K562 (cell line): ENCODE measurements at regions not wholly inside any gene's neighbourhood (a gene's known extent, or its start where the extent isn't known, plus 50 kb on each side); places are given as distances from the start of the nearest gene placed in this dataset.
"Not testable (repeated sequence)": the region's sequence is repeated elsewhere in the genome, so short reads cannot be mapped to it uniquely, and the experiment has no call there.

Experiments used
- ATAC-seq: fragments of 200-7000 bp; cut with Tn5 transposase; 3 replicates; pipeline ENCODE4 v1.9.1; 2020; ENCODE audit warnings: moderate library complexity
- BruUV-seq: library from RNA; stranded (reverse); fragments of 400-500 nt; replicated peaks from 2 replicates; lab custom pipeline; 2021; lab: Mats Ljungman, UMichigan
- CTCF ChIA-PET: fragments of 300-600 bp; formaldehyde crosslinking; extraction: SDS; loops from one replicate; lab custom pipeline; 2021; ENCODE audit warnings: low intra/inter-chr PET ratio; lab: Yijun Ruan, JAX
- POLR2A ChIA-PET: fragments of 300-600, 350-650 bp; sonication (Branson Sonifier 250); formaldehyde crosslinking; extraction: SDS; loops from one replicate; lab custom pipeline; 2021; ENCODE audit warnings: antibody characterized with exemption, inconsistent platforms; lab: Yijun Ruan, JAX
- DNase-seq, 4 experiments: peaks; one replicate each; pipeline versions ENCODE4 v3.0.0 to v3.0.0-alpha.2; 2011 to 2018; ENCODE audit warnings: low spot score in 3 of 4, mixed read lengths in 3 of 4; ENCODE audit errors: extremely low read depth in 1 of 4
- FAIRE-seq: peaks from 2 replicates; lab custom pipeline; 2011; peaks lifted over from hg19 to GRCh38; lab: Jason Lieb, UNC
- H2AFZ ChIP-seq: 2 replicates; pipeline ENCODE4 v1.6.0; 2011; ENCODE audit warnings: low read depth, low read length, control low read depth, inconsistent platforms
- H3K27ac ChIP-seq: fragments of 200-600 bp; 3 replicates; pipeline ENCODE4 v1.8.0; 2011; ENCODE audit warnings: low read depth, mild to moderate bottlenecking, control low read depth, inconsistent platforms, low read length, moderate library complexity, mixed read lengths; ENCODE audit errors: extremely low read depth
- H3K27me3 ChIP-seq, 2 experiments: fragments of 300-600 bp in 1 of 2; 2 replicates in 1 of 2; 3 replicates in 1 of 2; pipeline versions ENCODE4 v1.6.0 to v1.8.0; 2011; ENCODE audit warnings: inconsistent platforms in 2 of 2, low read length in 2 of 2, mild to moderate bottlenecking in 1 of 2, mixed read lengths in 1 of 2, moderate library complexity in 1 of 2; ENCODE audit not compliant: control insufficient read depth in 2 of 2, insufficient read depth in 2 of 2
- H3K36me3 ChIP-seq: fragments of 300-600 bp; 3 replicates; pipeline ENCODE4 v1.8.0; 2011; ENCODE audit warnings: mild to moderate bottlenecking, low read length, inconsistent platforms; ENCODE audit not compliant: control insufficient read depth, insufficient read depth
- H3K4me1 ChIP-seq, 2 experiments: fragments of 200-600 bp in 1 of 2; replicated peaks in 1 of 2; 2 replicates in 1 of 2; 3 replicates in 1 of 2; pipeline versions ENCODE4 v1.5.1 to v1.8.0; 2011; ENCODE audit warnings: inconsistent platforms in 2 of 2, low read length in 2 of 2, mild to moderate bottlenecking in 1 of 2, mixed read lengths in 1 of 2, moderate library complexity in 1 of 2; ENCODE audit not compliant: control insufficient read depth in 2 of 2, insufficient read depth in 2 of 2
- H3K4me2 ChIP-seq: 2 replicates; pipeline ENCODE4 v1.6.1; 2011; ENCODE audit warnings: low read length, control low read depth, inconsistent platforms, mixed read lengths; ENCODE audit not compliant: insufficient read depth
- H3K4me3 ChIP-seq: fragments of 200-600 bp; sonication (generic), shearing (Covaris generic); 2 replicates; pipeline ENCODE4 v1.5.1; 2016; ENCODE audit warnings: control low read depth, inconsistent platforms
- H3K79me2 ChIP-seq: fragments of 200-600 bp; 3 replicates; pipeline ENCODE4 v1.8.0; 2011; ENCODE audit warnings: low read length, inconsistent platforms; ENCODE audit not compliant: control insufficient read depth, insufficient read depth
- H3K9ac ChIP-seq, 2 experiments: 2 replicates each; pipeline versions ENCODE4 v1.6.0 to v1.6.1; 2011; ENCODE audit warnings: low read depth in 2 of 2, low read length in 2 of 2, control low read depth in 1 of 2, inconsistent platforms in 1 of 2, mild to moderate bottlenecking in 1 of 2, mixed read lengths in 1 of 2; ENCODE audit not compliant: insufficient read depth in 1 of 2
- H3K9me1 ChIP-seq: one replicate; pipeline ENCODE4 v1.6.0; 2011; ENCODE audit warnings: inconsistent platforms, mild to moderate bottlenecking, low read length, moderate library complexity; ENCODE audit not compliant: control insufficient read depth, insufficient read depth
- H3K9me3 ChIP-seq: replicated peaks from 2 replicates; pipeline ENCODE4 v1.5.1; 2011; ENCODE audit warnings: low read depth, low read length, inconsistent platforms; ENCODE audit not compliant: control insufficient read depth, insufficient read depth
- H4K20me1 ChIP-seq: replicated peaks from 2 replicates; pipeline ENCODE4 v1.6.1; 2011; ENCODE audit warnings: low read length, inconsistent platforms, mixed read lengths; ENCODE audit not compliant: control insufficient read depth, insufficient read depth
- KDM5B ChIP-seq: fragments of 200-600 bp; sonication (generic); IDR thresholded peaks from 2 replicates; pipeline ENCODE4 v1.6.1; 2012; ENCODE audit warnings: low read depth, mild to moderate bottlenecking, moderate library complexity, low read length, control low read depth, inconsistent platforms; ENCODE audit not compliant: insufficient replicate concordance
- MAZ ChIP-seq, 2 experiments: fragments of 450-650 bp in 1 of 2; sonication (generic) in 1 of 2; formaldehyde crosslinking; IDR thresholded peaks in 1 of 2; conservative IDR thresholded peaks in 1 of 2; 2 replicates each; pipeline versions ENCODE4 v1.4.0 to v1.5.0; 2020; ENCODE audit warnings: mild to moderate bottlenecking in 1 of 2, missing genetic modification reagents in 1 of 2
- MEIS2 ChIP-seq: fragments of 450-650 bp; IDR thresholded peaks from 2 replicates; pipeline ENCODE4 v1.6.1; 2014; ENCODE audit warnings: mild to moderate bottlenecking; ENCODE audit not compliant: partially characterized antibody
- NFIC ChIP-seq: fragments of 450-650 bp; IDR thresholded peaks from 2 replicates; pipeline ENCODE4 v1.6.1; 2017; ENCODE audit warnings: mild to moderate bottlenecking, inconsistent platforms
- NFYB ChIP-seq: IDR thresholded peaks from 2 replicates; pipeline ENCODE4 v1.6.1; 2011; ENCODE audit warnings: mild to moderate bottlenecking, moderate library complexity; ENCODE audit not compliant: insufficient read length; ENCODE audit errors: extremely low read depth
- POLR2A ChIP-seq: fragments of 450-650 bp; conservative IDR thresholded peaks from 2 replicates; pipeline ENCODE4 v1.6.1; 2016
- POLR2B ChIP-seq: fragments of 450-650 bp; IDR thresholded peaks from 2 replicates; pipeline ENCODE4 v1.6.1; 2018; ENCODE audit warnings: low read depth; ENCODE audit not compliant: partially characterized antibody
- POLR2G ChIP-seq: fragments of 200-400 bp; formaldehyde crosslinking; IDR thresholded peaks from 2 replicates; pipeline ENCODE4 v1.6.1; 2017; ENCODE audit warnings: low read depth, mild to moderate bottlenecking, antibody characterized with exemption, low read length, moderate library complexity
- POLR2H ChIP-seq: IDR thresholded peaks from 2 replicates; pipeline ENCODE4 v1.6.1; 2016; ENCODE audit warnings: missing genetic modification characterization, low read depth, mild to moderate bottlenecking, control low read depth, missing compliant biosample characterization, moderate library complexity
- SOX6 ChIP-seq: fragments of 450-650 bp; IDR thresholded peaks from 2 replicates; pipeline ENCODE4 v1.6.1; 2014; ENCODE audit warnings: mild to moderate bottlenecking
- SP1 ChIP-seq: sonication (generic); formaldehyde crosslinking; IDR thresholded peaks from 2 replicates; pipeline ENCODE4 v1.8.1; 2022; ENCODE audit warnings: mild to moderate bottlenecking, missing genetic modification reagents
- SREBF1 ChIP-seq: fragments of 150-350 bp; IDR thresholded peaks from 2 replicates; pipeline ENCODE4 v1.6.1; 2014; ENCODE audit warnings: antibody characterized with exemption, low read depth, low read length, borderline replicate concordance
- SUPT5H ChIP-seq: fragments of 450-650 bp; IDR thresholded peaks from 2 replicates; pipeline ENCODE4 v1.6.1; 2016
- WGBS: fragments of 100-300 bp; shearing (Covaris generic); methylation state at CpG from one replicate; pipeline ENCODE4 v1.1.6; 2016; ENCODE audit warnings: low coverage, mixed read lengths; ENCODE audit not compliant: insufficient coverage; ENCODE audit errors: missing lambda C conversion rate; 5-methylcytosine and 5-hydroxymethylcytosine counted together
- in situ Hi-C: fragments of 300-500 bp; cut with MboI; formaldehyde crosslinking; loops from 4 replicates; pipeline ENCODE4 v1.15.0; 2018; ENCODE audit warnings: inconsistent platforms, mixed read lengths
- intact Hi-C: fragments of 100-400 bp; cut with micrococcal nuclease; formaldehyde crosslinking; loops from 2 replicates; pipeline ENCODE4 v1.14.2; 2022
- TF ChIP-seq, protein P1 (sequence below): fragments of 450-650 bp; IDR thresholded peaks from 2 replicates; pipeline ENCODE4 v1.6.1; 2016; ENCODE audit warnings: mild to moderate bottlenecking
- TF ChIP-seq, protein P2 (sequence below), 2 experiments: IDR thresholded peaks in 1 of 2; conservative IDR thresholded peaks in 1 of 2; 2 replicates each; pipeline ENCODE4 v1.6.1; 2016; ENCODE audit warnings: low read depth in 2 of 2, mild to moderate bottlenecking in 1 of 2, missing compliant biosample characterization in 1 of 2, missing genetic modification characterization in 1 of 2, moderate library complexity in 1 of 2
- TF ChIP-seq, protein P3 (sequence below): fragments of 450-650 bp; IDR thresholded peaks from 2 replicates; pipeline ENCODE4 v1.6.1; 2016

GRCh38 chr1:187073035-187073560 is 244.3 kb downstream of the PLA2G4A start:
- H3K27me3 ChIP-seq, H3K79me2 ChIP-seq, H3K36me3 ChIP-seq, H3K9me3 ChIP-seq, H2AFZ ChIP-seq, H3K4me1 ChIP-seq, FAIRE-seq, in situ Hi-C loops, CTCF ChIA-PET, H3K9me1 ChIP-seq, H4K20me1 ChIP-seq, intact Hi-C loops: not testable (repeated sequence)
- peak overlapping the region; percentile 61; the same call in 1 of the 3 replicates for H3K27ac ChIP-seq
- DNase-seq (peak in 1 of 4 experiments; percentile 59), ATAC-seq (peak; percentile 44)
- BruUV-seq = TSS peak; percentile 48
- POLR2A ChIA-PET = interaction anchor here (0.8 kb wide), 1 partner anchor 11 kb away, joined by 3 read pairs; no protein-coding TSS in a partner anchor
- under 1% methylated on average over 10 of the region's 13 CpGs for WGBS
- H3K9ac ChIP-seq = peak overlapping the region in 1 of 2 experiments; percentile 38; a peak in 1 of 4 replicates
- peak overlapping the region; percentile 60; the same call in 1 of the 2 replicates for H3K4me2 ChIP-seq
- H3K4me3 ChIP-seq = peak overlapping the region; percentile 39
- peak; percentile 91; the same call in 1 of the 2 replicates for TF ChIP-seq SREBF1
- peak; percentile 53 for TF ChIP-seq NFYB
- TF ChIP-seq, protein P1, sequence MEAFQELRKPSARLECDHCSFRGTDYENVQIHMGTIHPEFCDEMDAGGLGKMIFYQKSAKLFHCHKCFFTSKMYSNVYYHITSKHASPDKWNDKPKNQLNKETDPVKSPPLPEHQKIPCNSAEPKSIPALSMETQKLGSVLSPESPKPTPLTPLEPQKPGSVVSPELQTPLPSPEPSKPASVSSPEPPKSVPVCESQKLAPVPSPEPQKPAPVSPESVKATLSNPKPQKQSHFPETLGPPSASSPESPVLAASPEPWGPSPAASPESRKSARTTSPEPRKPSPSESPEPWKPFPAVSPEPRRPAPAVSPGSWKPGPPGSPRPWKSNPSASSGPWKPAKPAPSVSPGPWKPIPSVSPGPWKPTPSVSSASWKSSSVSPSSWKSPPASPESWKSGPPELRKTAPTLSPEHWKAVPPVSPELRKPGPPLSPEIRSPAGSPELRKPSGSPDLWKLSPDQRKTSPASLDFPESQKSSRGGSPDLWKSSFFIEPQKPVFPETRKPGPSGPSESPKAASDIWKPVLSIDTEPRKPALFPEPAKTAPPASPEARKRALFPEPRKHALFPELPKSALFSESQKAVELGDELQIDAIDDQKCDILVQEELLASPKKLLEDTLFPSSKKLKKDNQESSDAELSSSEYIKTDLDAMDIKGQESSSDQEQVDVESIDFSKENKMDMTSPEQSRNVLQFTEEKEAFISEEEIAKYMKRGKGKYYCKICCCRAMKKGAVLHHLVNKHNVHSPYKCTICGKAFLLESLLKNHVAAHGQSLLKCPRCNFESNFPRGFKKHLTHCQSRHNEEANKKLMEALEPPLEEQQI = peak; percentile 32; the same call in 1 of the 2 replicates
- TF ChIP-seq SUPT5H = peak; percentile 77
- peak; percentile 96 for TF ChIP-seq POLR2H (tag)
- peak; percentile 76 for TF ChIP-seq POLR2B
- TF ChIP-seq, protein P2, sequence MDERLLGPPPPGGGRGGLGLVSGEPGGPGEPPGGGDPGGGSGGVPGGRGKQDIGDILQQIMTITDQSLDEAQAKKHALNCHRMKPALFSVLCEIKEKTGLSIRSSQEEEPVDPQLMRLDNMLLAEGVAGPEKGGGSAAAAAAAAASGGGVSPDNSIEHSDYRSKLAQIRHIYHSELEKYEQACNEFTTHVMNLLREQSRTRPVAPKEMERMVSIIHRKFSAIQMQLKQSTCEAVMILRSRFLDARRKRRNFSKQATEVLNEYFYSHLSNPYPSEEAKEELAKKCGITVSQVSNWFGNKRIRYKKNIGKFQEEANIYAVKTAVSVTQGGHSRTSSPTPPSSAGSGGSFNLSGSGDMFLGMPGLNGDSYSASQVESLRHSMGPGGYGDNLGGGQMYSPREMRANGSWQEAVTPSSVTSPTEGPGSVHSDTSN (CRISPR knock-in tag; IDR thresholded peaks at IDR 0.05; ENCODE audit: low read depth) = not testable (repeated sequence)
- TF ChIP-seq, protein P2 (tag; conservative IDR thresholded peaks at IDR 0.05; ENCODE audit: low read depth) = 0 out of 2 replicates have a peak, but pooled peaks have one; percentile 19
- TF ChIP-seq NFIC = 0 out of 2 replicates have a peak, but pooled peaks have one; percentile 11
- 0 out of 4 replicates have a peak, but pooled peaks of 1 of the 2 experiments have one; percentile 20 for TF ChIP-seq MAZ (CRISPR knock-in tag; conservative IDR thresholded peaks at IDR 0.05 in 1 of 2, IDR thresholded peaks at IDR 0.05 in 1 of 2)
- TF ChIP-seq, protein P3, sequence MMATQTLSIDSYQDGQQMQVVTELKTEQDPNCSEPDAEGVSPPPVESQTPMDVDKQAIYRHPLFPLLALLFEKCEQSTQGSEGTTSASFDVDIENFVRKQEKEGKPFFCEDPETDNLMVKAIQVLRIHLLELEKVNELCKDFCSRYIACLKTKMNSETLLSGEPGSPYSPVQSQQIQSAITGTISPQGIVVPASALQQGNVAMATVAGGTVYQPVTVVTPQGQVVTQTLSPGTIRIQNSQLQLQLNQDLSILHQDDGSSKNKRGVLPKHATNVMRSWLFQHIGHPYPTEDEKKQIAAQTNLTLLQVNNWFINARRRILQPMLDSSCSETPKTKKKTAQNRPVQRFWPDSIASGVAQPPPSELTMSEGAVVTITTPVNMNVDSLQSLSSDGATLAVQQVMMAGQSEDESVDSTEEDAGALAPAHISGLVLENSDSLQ = peak; percentile 10; the same call in 1 of the 2 replicates
- peak; percentile 70 for TF ChIP-seq KDM5B
- 0 out of 2 replicates have a peak, but pooled peaks have one; percentile 10 for TF ChIP-seq SOX6
- peak; percentile 29 for TF ChIP-seq MEIS2
- TF ChIP-seq POLR2G = peak; percentile 67
- TF ChIP-seq POLR2A = peak; percentile 95
- TF ChIP-seq SP1 = peak; percentile 61; the same call in 1 of the 2 replicates
